HG03354 (cell line): ENCODE measurements at regions not wholly inside any gene's neighbourhood (a gene's known extent, or its start where the extent isn't known, plus 50 kb on each side); places are given as distances from the start of the nearest gene placed in this dataset.
"Not testable (repeated sequence)": the region's sequence is repeated elsewhere in the genome, so short reads cannot be mapped to it uniquely, and the experiment has no call there.

Source experiments
- ATAC-seq: cut with Tn5 transposase; IDR thresholded peaks from one replicate; pipeline ENCODE4 v1.9.1; 2021; ENCODE audit warnings: mild to moderate bottlenecking; ENCODE audit not compliant: unreplicated experiment, poor library complexity, severe bottlenecking

DNA sequence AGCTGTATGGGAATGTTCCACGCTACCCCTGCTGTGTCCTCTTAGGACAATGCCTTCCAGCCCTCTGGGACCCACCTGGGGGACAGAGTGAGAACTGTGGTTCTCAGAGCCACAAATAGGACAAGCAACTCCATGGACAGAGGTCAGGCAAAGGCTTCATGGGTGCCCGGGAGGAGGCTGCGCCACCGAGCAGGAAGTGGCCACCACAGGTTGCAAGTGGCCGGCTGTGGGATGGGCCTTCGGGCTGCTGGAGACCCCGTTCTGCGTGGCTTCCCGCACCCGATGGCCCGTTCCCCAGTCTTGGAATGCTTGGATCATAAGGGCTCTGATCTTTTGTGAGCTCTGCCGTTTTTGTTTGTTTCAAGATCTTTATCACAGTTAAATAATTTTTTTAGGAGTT is 118.8 kb downstream of the BOD1 start:
- no peak for ATAC-seq

DNA sequence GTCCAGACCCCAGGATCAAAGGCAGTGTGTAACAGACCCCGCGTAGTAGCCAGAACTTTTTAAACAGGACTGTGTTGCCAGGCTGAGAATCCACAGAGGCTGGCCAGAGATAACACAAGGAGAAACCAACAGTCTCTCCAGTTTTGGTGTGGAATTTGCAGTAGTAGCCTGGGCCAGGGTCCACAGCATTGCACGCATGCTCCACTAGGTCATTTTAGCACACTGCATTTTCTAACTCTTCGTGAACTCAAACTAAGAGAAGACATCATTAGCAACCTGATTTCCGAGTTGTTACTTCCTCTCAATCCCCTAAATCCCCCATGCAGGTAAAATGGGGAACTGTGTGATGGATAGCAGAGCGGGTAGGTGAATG is 119.6 kb downstream of the BOD1 start:
- no peak for ATAC-seq

DNA sequence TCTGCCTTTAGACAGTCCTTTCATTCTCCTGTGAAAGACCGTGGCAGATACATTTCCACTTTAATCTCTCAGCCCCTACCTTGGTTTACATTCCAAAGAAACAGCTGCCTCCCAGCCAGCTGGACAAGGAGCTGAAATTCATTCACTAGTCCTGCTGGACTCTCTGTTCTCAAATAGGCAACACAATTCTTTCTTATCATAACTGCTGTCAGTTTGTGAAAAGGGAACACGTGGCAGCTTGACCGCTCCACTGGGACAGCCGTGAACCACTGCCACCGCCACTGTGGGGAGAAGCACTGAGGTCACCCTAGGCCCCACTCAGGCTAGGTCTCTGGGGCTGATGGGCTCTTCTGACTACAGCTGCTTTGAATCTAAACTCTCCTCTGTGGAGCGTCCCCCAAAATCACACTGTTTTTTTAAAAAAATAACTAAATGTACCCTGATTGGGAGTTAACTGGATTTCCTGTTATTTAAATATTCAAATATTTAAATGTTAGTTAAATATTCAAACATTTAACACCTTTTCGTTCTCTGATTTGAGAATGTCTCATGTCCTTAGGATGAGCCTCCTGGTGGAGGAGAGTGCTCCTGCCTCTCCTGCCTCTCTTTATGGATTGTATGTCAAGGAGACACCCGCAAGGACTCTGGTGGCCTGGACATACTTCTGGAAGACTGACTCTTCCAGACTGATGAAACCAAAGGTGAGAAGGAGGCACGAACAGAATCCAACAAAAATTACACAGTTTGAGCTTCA is 120.1 kb downstream of the BOD1 start:
- no peak for ATAC-seq

DNA sequence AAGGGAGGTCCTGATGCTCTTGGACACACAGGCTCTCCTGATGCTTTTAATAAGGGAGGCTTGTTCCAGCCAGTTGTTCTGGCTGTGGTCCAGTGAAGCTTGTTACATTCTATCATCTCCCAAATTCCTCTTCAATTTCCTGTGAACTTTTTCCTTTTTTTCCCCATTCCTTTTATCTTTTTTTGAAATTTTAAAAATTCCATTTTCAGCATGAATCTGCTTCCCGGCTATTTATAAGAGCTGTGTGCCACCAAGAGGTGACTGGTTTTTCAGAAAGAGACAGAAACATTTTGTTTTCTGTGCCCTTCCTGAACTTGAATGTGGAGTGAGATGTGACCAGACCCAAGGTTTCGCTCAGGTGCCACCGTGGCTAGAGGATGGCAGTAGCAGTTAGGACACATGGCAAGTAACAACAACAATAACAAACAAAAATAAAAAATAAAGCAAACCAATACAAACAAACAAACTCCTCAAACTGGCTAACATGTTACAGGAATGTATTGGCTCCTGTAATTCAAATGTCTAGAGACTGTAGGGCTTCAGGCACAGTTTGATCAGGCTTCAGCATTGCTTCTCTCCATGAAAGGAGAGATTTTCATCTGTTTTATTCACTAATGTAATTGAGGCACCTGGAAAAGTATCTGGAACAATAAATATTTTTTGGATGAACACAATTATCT is 121.1 kb downstream of the BOD1 start:
- no peak for ATAC-seq

DNA sequence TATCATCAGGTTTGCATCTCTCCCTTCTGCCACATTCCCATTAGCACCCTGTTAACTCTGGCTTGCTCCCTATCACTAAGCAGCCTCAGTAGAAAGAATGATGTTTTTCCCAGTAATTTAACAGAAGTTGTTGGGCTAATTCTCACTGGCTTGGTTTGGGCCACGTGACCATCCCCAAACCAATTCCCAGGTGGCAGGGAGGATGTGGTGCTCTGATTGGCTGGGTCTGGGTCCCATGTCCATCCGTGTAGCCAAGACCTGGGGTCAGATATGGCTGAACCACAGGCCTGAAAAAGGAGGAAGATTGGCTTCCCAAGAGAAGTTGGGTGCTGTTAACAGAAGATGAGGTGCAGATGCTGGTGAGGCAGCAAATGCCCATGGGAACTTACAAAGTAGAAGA is 122.0 kb downstream of the BOD1 start:
- no peak for ATAC-seq

DNA sequence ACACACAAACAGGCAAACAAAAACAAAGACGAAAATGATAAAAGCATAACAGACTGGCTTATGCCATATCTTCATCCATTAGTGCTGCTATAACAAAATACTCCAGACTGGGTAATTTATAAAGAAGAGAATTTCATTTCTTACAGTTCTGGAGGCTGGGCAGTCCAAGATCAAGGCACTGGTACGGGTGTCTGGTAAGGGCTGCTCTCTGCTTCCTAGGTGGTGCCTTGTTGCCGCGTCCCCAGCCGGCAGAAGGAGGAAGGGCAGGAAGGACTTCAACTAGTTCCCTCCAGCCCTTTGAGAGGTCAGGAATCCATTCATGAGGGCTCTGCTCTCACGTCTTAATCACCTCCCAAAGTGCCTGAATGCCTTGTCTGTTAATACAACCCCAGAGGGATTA is 122.6 kb downstream of the BOD1 start:
- ATAC-seq = no peak

DNA sequence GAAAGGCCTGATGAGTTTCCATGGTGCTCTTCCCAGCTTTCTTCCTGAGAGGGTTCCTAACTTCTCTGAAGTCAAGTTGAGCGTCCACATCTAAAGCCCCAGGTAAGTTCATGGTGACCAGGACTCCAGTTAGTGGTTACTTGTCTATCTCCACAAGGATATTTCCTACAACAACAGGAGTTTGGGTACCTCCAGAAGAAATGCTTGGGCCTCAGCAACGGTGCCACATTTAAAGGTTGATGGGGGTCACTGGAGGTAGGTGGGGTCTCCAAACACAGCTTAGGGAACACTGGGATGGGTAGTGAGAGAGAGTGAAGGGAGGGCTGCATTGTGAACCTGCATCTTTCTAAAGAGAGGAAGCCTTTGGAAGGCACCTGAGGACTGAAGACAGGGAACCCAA is 123.4 kb downstream of the BOD1 start:
- no peak for ATAC-seq

DNA sequence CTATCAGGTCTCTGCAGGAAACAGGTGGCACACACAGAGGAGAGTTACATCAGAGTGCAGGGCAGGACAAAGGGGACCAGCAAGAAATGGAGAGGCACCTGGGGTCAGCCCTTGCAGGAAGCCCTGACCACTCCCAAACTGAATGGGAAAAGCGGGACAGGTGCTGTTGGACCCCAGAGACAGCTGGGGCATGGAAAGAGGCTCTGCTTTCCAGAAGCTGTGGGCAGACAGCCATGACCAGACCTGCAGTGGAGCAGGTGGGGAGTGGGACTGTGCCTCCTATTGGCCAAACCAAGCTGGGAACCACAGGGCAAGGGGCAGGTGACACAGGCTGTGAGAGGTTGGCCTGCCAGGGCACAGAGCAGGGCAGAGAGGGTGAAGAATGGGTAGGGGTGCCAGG is 125.8 kb downstream of the BOD1 start:
- ATAC-seq = no peak

DNA sequence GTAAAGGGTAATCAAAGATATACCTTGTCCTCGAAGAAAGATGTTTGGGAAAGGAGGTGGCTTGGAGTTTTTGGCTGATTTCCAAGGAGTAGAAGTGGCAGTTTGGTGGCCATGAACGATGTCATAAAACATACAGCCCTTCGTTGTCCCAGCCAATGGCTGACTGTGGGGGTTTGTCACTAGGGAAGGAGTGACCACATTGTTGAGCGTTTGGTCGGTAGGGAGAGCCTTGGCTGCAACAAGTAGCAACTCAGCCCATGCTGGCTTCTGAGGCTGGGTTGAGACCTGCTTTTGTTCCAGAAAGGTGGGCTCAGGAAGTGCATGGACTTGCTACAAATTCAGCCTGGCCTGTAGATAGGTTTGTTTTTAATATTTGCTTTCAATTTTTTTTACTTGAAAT is 128.3 kb downstream of the BOD1 start:
- ATAC-seq = no peak

DNA sequence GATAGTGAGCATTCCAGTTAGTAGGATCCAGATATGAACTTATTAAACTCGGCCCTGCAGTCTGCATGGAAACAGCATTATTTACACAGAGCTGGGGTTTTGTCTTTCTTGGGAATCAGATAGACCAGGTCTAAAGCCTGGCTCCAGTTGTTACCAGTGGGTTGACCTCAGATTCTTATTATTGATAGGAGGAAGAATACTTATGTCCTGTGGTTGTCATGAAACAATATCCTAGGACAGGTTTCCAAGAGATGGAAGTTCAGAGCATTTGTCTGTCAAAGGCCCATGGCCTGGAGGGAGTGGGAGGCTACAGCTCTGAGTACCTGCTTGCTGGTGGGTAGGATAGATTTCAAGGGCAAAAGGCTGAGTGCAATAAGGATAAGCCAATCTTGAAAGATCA is 129.2 kb downstream of the BOD1 start:
- no peak for ATAC-seq

DNA sequence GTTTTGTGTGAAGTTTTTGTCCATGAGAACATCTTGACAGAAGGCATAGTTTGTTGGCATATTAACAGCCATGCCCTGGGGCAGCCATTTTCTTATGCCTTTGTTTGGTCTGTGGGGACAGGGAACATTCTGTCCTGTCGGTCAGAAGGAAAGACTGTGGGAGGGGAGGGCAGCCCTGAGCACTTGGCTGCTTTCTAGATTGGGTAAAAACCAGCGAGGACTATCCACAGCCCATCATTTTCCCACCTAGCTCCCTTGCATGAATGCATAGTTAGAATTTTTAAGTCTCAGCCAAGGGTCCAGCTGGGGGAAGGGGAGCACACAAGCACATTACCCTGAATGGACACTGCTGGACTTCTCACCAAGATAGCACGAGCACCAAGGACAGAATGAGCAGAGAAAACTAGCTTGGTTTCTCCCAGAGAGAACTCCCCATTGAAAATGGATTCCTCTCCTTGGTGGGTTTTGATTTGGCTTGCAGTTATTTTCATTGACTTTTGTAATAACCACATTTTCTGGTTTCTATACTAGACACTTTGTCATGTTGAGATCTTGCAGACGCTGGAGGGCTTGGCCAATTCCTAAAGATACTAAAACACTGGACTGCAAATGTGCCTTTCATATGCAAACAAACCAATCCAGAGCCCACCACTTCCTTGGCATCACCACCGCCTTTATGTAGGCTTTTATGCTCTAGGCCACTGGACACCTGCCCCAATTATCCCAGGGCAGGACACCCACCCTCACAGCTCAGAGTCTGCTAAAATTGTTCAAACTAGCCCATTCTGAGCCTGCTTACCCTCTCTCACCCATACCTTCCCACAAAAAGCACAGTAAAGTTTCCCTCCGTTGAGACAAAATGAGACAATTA is 129.9 kb downstream of the BOD1 start:
- ATAC-seq = no peak

DNA sequence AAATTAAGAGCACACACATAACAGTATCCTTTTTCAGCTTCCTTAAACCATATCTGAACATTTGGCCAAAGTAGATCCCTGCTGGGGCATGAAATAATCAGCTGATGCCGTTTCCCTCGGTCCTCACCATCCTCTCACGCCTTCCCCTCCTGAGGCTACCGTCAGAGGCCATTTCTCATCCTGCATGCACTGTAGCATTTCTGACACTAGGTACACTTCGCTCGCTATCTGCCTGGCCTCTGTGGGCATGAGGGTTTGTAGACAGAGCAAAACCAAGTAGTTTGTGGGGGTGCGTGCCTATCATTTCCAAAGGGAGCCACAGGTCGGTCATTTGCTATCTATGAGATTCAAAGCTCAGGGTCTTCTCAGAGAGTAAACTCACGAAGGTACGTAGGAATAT is 131.9 kb downstream of the BOD1 start:
- ATAC-seq = no peak

DNA sequence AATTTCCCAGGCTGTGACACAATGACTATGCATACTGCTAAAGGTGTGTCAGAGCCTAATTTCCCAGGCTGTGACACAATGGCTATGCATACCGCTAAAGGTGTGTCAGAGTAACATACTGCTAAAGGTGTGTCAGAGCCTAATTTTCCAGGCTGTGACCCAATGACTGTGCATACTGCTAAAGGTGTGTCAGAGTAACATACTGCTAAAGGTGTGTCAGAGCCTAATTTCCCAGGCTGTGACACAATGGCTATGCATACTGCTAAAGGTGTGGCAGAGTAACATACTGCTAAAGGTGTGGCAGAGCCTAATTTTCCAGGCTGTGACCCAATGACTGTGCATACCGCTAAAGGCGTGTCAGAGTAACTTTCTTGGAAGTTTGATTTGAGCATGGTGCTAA is 132.9 kb downstream of the BOD1 start:
- ATAC-seq = not testable (repeated sequence)

DNA sequence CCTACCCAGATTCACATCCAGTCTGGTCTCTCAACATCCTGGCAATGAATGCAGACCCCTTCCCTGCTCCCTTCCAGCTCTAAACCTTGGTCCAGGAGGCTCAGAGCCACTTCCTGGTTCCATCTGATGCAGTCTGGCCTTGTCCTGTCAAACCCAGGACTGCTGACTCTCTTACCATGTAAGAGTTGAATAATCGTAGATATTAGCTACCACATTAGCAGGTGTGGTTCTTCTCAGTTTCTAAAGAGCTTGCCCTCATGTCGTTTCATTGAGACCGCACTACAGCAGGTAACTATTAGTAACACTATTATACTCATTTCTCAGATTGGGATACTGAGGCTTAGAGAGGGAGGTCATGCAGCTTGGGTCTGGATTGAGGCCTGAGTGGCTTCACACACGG is 133.3 kb downstream of the BOD1 start:
- ATAC-seq = no peak

DNA sequence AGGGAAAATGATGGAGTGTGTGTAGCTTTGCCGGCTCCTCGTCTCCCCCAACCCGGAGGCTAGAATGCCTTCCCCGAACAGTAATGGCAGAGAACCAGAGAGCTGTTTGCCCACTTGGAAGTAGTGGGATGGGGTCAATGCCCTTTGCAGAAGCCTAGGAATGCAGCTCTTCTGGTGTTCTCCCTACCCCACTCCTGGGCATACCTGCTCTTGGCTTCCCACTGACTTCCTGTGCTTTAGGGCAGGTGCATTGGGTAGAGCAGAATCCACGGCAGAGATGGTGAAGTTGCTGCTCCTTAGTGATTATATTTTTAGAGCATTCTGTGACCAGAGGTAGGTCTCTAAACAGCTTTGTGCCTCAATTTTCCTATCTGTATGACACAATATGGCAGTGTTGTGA is 134.6 kb downstream of the BOD1 start:
- ATAC-seq = no peak

DNA sequence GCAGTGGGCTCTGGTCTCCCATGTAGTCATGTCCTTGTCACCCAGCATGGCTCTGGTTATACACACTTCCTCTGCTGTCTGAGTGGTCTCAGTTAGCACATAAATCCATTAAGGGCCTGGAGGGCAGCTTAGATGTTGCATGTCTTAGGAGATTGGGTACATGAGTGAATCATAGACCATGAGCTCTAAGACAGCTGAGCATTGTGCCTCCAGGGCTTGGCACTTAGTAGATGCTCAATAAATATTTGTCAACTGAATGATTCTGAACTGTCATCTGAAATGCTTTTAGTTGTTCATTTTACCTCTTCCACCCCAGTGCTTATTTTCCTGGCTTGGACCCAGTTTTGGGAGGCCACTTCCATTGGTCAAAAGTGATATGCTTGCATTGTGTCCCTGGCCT is 135.6 kb downstream of the BOD1 start:
- ATAC-seq = no peak

DNA sequence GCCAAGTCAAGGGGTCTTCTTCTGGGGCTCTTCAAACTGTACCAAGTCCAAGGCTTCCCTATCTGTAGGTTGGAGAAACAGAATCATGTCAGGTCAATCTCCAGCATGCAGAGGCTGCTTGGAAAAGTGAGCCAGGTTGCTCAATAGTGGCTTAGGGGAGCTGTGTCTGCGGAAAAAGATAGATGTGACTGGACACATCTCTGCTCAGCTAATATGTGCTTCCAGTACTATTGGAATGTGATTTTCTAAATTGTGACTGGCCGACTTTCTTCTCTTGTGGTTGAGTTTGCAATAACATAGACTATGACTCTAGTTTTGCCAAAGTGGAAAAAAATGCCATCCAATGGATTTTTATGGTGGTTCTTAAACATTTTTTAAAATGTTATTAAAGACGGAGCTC is 136.7 kb downstream of the BOD1 start:
- no peak for ATAC-seq

DNA sequence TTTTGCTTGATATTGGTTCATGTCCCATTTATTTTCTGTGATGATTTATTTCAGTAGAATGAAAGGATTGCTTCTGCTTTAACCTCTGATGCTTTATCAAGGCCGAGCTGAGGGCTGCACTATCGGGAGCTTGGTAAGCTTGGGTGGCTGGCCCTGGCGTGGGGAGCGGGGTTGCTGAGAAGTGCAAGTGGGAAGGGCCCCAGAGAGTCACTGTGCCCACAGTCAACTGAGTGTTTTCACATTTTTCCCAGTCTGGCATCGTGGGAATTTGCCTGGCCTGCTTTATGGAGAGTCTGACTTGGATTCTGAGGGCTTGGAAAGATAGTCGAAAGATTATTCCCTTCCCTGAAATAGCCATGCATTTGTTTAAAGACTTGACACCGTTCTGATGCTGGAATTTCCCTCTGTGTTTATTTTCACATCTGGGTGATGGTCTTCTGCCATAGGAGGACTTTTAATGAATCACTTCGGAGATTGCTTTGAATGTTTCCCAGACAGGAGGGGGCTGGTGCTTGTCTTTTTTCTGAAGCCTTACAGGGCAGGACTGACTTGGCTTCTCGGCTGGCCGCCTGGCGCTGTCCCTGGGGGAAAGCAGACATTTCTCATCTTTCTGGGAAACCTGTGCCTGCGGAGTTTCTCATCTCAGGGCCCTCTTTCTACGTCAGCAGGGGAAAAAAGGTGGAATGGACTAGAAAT is 139.0 kb downstream of the BOD1 start:
- ATAC-seq = no peak

DNA sequence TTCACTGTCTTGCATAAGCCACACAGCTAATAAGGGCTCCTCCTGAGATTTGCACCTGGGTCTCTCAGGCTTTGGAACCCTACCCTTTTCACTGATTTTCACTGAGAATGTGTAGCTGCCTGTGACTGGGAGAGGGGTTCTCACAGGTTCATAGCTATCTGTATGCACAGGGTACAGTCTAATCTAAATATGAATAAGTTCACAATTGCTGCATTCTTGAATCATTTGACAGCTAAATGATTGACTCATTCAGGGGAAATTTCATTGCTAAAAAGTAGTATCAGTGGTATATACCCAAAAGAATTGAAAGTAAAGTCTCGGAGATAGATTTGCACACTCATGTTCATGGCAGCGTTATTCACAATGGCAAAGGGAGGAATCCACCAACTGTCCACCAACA is 140.7 kb downstream of the BOD1 start:
- no peak for ATAC-seq

DNA sequence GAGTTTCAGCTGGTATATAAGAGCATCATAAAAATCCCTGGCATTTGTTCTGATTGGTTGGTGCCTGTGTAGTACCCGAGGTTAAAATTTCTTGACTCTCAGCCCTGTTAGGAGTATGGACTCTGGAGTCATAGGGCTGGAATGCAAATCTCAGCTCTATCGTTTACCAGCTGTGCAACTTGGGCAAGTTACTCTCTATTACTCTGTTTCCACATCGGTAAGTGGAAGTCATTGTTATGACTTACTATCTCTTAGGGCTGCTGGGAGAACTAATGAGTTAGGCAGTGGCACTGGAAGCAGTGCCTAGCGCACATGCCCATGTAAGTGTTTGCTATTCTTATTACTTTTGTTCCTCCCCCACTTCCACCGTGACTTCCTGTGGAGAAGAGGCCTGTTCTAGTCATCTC is 141.6 kb downstream of the BOD1 start:
- ATAC-seq = no peak
